Dedifferentiated amniotic fluid mesenchymal stem cell (primary cell): ENCODE measurements at regions not wholly inside any gene's neighbourhood (a gene's known extent, or its start where the extent isn't known, plus 50 kb on each side); places are given as distances from the start of the nearest gene placed in this dataset.

ENCODE experiments used
- DNase-seq: peaks from one replicate; pipeline ENCODE4 v3.0.0-alpha.2; 2016; ENCODE audit errors: extremely low spot score

GRCh38 chr4:11543706-11544105 is 115.0 kb upstream of the HS3ST1 start:
- DNase-seq = no peak

- no peak for DNase-seq
Observed at GRCh38 chr4:11542952-11543351, 114.3 kb upstream of the HS3ST1 start.

GRCh38 chr4:11537846-11538245 is 109.2 kb upstream of the HS3ST1 start:
- no peak for DNase-seq

GRCh38 chr4:11535333-11535732 is 106.6 kb upstream of the HS3ST1 start:
- DNase-seq = no peak

DNA sequence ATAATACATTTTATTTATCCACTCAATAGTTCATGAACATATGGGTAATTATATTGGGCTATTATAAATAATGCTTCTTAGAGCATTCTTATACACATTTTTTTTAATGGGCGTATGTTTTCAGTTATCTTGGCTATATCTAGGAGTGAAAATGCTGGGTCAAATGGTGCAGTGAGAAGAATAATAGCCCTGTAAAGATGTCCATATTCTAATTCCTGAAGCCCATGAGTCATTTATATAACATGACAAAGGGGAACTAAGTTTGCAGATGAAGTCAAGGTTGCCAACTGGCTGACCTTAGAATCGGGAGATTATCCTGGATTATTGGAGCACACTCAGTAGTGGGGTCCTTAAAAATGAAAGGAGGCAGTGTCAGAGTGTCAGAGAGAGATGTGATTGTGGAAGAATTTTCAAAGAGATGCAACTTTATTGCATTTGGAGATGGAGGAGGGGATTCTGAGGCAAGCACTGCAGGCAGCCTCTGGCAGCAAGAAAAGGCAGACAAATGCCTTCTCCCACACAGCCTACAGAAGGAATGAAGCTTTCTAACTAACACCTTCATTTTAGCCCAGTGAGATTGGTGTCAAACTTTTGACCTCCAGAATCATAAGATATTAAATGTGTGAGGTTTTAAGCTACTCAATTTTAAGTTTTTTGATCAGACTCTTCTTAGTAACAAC is 106.1 kb upstream of the HS3ST1 start:
- DNase-seq = no peak

DNA sequence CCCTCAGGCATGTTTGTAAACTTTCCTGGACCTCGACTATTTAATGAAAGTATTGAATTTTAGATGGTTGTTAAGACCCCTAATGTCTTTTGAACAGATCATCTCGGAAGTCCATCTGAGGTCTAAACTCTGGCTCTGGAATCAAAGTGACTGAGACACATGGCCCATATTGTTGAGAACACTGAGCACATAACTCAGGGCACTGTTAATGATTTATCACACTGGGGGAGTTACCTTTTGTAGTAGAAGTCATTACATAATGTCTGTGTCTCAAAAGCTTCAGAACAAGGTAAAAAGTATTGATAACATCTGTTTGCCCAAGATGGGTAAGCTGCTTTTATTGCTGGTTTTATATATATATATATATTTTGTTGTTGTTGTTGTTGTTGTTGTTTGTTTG is 103.4 kb upstream of the HS3ST1 start:
- DNase-seq = no peak

DNA sequence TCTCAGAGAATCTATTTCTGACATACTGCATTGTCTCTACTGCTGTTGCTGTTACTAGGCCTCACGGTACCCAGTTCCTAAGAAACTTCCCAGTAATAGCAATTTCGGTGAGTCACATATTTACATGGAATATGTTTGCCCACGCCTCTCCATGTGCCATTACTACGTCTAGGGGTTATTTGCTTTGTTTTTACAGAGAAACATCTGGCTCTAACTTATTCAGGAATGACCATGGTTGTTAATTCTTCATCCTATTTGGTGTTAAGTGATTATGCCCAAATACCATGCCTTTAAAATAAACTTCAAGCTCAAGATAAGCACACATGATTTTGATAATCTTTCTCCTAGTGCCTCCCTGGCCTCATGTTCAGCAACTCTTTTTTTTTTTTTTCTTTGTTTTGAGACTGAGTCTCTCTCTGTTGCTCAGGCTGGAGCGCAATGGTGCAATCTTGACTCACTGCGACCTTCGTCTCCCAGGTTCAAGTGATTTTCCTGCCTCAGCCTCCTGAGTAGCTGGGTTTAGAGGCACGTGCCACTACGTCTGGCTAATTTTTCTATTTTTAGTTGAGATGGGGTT is 101.0 kb upstream of the HS3ST1 start:
- DNase-seq = no peak

- no peak for DNase-seq
Observed at GRCh38 chr4:11525085-11525484, 96.4 kb upstream of the HS3ST1 start.

- no peak for DNase-seq
Observed at GRCh38 chr4:11518754-11519153, 90.1 kb upstream of the HS3ST1 start.

GRCh38 chr4:11514779-11515419 is 86.2 kb upstream of the HS3ST1 start:
- no peak for DNase-seq

GRCh38 chr4:11514003-11514402 is 85.3 kb upstream of the HS3ST1 start:
- no peak for DNase-seq

DNA sequence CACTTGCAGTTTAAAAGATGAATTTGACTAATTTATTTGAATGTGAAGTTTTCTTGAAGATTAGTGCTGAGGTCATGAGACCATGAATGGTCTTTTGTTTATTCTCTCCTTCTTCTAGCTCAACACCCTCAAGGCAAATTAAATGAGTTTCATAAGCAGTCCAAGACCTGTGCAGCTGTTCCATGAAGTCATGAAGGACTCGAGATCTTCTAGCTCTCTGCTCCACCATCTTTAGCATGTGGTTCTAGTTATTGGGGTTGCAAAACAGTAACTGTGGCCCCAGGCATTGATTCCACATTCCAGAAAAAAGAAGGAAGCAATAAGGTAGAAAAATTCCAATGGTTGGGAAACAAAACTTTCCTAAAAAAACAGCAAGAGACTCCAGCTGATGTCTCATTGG is 84.2 kb upstream of the HS3ST1 start:
- no peak for DNase-seq

DNA sequence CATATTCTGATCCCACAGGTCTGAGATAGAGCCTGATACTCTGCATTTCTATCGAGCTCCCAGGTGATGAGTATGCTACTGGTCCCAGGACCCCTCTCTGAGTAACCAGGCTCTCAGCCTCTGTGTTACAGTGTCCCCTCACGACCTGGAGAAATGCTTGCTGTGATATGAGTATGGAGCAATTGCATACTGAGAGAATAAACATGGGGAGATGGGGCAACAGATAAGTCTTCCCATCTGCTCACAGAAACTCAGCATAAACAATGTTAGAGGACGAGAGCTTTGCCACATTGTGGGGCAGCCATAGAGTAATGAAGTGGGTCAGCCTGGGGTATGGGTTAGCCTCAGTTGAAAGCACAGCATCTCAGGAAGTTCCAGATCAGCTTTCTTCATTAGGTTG is 82.6 kb upstream of the HS3ST1 start:
- no peak for DNase-seq

GRCh38 chr4:11507920-11508319 is 79.2 kb upstream of the HS3ST1 start:
- no peak for DNase-seq

GRCh38 chr4:11506194-11506593 is 77.5 kb upstream of the HS3ST1 start:
- no peak for DNase-seq

- DNase-seq = no peak
Observed at GRCh38 chr4:11505221-11505971, 76.7 kb upstream of the HS3ST1 start.

- no peak for DNase-seq
Observed at GRCh38 chr4:11503166-11503565, 74.5 kb upstream of the HS3ST1 start.

- DNase-seq = no peak
Observed at GRCh38 chr4:11497972-11498371, 69.3 kb upstream of the HS3ST1 start.

- no peak for DNase-seq
Observed at GRCh38 chr4:11497212-11497806, 68.6 kb upstream of the HS3ST1 start.

DNA sequence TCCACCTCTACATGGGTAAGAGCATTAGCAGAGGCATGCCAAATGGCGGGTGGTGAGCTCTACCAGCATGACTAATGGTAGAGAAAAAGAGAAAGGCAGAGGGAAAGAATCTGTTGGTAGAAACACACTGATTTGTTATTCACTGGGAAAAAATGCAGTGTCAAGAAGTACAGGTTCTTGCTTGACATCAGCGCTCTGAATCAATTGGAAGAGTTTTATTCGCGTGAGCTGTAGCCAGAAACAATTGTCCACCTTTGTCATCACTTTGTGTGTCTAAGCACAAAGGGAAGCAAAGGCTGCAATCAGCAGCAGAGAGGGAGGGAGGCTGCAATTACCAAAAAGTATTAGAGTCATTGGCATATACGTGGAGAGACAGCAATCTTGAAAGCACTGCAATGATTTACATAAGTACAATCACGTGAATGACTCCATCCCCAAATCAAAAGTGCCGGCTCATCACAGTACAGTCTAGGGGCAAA is 67.7 kb upstream of the HS3ST1 start:
- no peak for DNase-seq

- DNase-seq = no peak
Observed at GRCh38 chr4:11495818-11496217, 67.1 kb upstream of the HS3ST1 start.

- no peak for DNase-seq
Observed at GRCh38 chr4:11495291-11495690, 66.6 kb upstream of the HS3ST1 start.
